NCI-H69 (cell line): ENCODE measurements at regions not wholly inside any gene's neighbourhood (a gene's known extent, or its start where the extent isn't known, plus 50 kb on each side); places are given as distances from the start of the nearest gene placed in this dataset.

ENCODE experiments used
- DNase-seq: peaks from one replicate; lab custom pipeline; 2025; lab: John Stamatoyannopoulos, UW

- DNase-seq: no peak
These were observed 387.3 kb downstream of the KDM5D start for GRCh38 chrY:19357249-19357648.

GRCh38 chrY:19356735-19357134, 387.8 kb downstream of the KDM5D start:
- DNase-seq: no peak

DNA sequence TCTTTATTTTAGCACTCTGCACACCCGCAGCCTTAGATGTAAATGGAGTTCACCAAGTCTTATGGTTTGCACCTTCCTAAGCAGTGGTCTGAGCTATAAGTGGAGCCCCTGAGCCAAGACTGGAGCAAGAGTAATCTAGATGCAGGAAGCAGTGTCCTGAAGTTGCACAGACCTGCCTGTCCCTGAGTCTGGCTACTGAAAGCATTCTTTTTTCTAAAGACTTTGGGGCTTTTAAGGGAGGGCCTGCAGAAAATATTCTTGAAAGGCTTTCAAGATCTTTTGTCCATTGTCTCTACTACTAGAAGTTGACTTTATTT, 389.7 kb downstream of the KDM5D start:
- no peak for DNase-seq

- DNase-seq: peak; percentile 22
These were observed 390.3 kb downstream of the KDM5D start for GRCh38 chrY:19354061-19354856.

GRCh38 chrY:19351616-19352015, 392.9 kb downstream of the KDM5D start:
- no peak for DNase-seq

DNA sequence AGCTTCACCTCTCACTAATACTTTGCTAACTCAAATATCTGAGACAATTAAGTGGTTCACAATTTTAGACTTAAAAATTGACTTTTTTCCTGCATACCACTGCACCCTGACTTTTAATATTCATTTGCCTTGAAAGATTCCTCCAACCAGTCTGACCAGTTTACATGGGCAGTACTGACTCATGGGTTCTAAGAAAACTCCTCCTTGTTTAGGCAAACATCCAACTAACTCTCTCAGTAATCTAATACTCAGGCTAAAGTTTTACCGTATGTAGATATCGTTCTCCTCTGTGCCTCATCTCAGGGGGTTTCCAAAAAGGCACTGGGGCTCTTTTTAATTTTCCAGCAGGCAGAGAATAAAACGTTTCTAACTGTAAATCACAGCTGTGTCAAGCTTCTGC, 422.8 kb downstream of the KDM5D start:
- no peak for DNase-seq

- DNase-seq: no peak
These were observed 425.4 kb downstream of the KDM5D start for GRCh38 chrY:19319135-19319534.

DNA sequence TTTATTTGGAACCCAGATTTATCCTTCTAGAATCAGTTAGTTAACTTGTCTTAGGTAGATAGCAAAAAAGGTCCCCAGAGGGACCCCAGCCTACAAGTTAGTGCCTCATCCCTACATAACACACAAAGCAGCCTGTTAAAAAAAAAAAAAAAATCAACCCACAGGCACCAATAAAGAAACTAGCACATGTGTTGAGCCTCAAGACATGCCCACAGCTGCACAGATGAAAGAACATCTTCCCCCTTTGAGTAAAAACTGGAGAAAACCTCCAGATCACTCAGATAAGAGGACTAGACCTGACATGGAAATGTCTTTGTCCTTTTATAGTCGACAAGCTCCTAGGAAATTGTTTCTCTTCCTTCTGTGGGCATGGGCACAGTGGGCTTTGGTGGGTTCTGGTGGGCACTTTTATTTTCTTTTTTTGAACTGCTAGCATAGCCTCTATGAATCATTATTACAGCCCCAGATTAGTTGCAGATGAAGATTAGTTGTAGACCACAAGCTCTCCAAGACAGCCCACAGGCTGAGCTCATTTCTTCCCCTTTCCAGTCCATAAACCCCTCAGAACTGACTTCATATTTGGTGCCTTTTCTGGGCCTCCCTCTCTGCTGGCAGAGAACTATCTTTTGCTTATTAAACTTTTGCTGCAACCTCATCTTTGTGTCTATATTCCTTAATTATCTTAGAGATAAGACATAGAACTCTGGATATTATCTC, 427.1 kb downstream of the KDM5D start:
- no peak for DNase-seq

- no peak for DNase-seq
These were observed 436.9 kb downstream of the KDM5D start for GRCh38 chrY:19307627-19308026.

- peak; percentile 4 for DNase-seq
These were observed 441.4 kb downstream of the KDM5D start for GRCh38 chrY:19303136-19303535.

DNA sequence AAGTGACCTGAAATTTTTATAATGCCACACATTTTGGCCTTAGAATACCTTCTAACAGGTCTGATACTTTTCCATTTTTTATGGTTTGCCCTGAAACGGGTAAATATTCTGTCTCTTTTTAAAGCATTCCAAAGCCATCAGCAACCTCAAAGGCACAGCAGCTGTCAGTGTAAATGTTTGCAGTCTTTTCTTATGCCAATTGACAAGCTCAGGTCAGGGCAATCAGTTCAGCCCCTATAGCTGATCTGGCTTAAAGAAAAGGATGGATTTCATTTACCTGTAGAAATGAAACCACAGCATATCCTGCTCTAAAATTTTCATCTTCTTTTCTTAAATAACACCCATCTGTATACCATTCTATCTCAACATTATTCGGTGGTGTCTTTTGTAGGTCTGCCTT, 453.6 kb downstream of the KDM5D start:
- DNase-seq: no peak

DNA sequence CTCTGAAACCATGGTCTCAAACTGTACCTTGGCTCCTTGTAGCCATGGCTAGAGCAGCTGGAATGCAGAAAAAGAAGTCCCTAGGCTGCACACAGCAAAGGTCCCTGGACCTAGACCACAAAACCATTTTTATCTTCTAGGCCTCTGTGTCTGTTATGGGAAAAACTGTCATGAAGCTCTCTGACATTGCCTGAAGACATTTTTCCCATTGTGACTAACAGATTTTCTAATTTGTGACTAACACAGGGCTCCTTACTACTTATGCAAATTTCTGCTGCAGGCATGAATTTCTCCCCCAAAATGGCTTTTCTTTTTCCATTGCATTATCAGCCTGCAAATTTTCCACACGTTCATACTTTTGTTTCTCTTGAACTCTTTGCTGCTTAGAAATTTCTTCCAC, 470.4 kb downstream of the KDM5D start:
- no peak for DNase-seq

- peak; percentile 37 for DNase-seq
These were observed 476.2 kb downstream of the KDM5D start for GRCh38 chrY:19268331-19268730.

GRCh38 chrY:19265404-19265803, 479.1 kb downstream of the KDM5D start:
- no peak for DNase-seq

- no peak for DNase-seq
These were observed 482.2 kb downstream of the KDM5D start for GRCh38 chrY:19262310-19262709.

- no peak for DNase-seq
These were observed 458.9 kb upstream of the HSFY2 start for GRCh38 chrY:19232276-19232994.

GRCh38 chrY:19220784-19221183, 447.2 kb upstream of the HSFY2 start:
- no peak for DNase-seq

DNA sequence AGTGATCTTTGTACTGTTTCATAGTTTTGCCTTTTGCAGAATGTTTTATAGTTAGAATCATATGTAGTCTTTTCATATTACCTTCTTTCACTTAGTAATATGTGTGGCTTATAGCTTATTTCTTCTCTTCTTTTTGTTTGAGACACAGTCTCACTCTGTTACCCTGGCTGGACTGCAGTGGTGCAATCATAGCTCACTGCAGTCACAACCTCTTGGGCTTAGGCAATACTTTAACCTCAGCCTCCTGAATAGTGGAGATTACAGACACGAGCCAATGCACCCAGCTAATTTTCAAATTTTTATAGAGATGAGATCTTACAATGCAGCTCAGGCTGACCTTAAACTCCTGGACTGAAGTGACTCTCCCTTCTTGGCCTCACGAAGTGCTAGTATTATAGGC, 435.4 kb upstream of the HSFY2 start:
- no peak for DNase-seq

- no peak for DNase-seq
These were observed 433.5 kb upstream of the HSFY2 start for GRCh38 chrY:19207048-19207447.

DNA sequence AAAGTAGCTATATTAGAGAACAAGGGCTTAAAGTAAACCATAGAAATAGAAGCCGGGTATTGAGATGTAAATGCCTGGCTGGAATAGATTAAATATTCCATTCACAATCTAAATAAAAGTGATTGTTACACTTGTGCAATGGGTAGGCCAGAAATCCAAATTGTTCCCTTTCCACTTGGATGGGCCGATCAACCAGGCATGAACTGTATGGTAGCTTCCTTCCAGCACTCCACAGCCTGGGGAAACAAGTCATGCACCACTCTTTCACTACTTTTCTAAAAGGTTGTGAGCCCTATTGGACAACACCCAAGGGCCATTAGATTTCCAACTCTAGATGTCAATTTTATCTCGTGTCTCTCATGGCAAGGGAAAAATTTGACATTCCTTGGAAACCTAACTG, 407.3 kb upstream of the HSFY2 start:
- DNase-seq: no peak

DNA sequence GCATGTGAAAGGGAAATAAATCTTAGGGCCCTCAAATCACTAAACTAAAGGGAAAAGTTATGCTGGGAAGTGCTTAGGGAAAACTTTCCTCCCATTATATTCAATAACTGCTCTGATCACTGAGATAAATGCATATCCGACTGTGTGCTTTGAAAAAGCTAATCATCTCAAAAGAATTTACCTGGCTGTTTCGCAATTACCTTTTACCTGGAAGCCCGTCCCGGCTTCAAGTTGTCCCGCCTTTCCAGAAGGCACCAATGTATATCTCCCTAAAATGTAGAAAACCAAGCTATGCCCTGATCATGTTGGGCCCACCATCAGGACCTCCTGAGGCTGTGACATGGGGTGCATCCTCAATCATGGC, 394.6 kb upstream of the HSFY2 start:
- DNase-seq: no peak

DNA sequence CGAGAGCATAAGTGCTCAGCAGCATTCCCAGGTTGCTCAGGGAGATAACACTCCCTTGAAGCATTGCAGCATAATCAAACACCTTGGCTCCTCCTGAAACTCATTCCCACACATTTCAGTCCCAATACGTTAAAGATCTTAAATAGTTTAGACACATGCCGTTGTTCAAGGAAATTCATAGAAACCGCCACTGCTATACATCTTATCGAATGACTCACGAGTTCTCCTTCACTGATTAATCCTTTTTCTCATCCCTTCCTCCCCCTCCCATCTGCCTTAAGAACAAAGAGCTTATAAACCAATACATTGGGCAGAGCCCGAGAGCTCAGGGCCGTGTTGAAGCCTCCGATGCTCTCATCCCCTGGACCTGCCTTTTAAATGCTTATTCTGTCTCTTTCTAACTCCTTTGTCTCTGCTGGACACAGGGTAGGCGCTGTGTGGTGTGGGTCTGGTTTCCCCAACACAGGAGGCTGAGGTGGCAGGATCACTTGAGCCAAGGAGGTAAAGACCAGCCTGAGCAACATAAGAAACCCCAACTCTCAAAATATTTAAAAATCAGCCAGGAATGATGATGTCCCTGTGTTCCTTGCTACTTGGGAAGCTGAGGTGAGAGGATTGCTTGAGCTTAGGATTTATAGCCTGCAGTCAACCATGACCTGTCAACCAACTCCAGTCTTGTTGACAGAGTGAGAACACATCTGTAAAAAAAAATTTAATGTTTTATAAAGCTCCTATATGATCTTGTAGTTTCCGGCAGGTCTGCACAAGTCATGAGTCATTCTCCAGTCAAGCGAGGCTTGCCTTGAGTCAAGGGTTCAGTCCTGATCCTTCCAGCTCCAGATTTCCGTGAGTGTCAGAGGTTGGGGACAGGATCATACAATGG, 394.0 kb upstream of the HSFY2 start:
- DNase-seq: no peak
